HG03457 (cell line): ENCODE measurements at regions not wholly inside any gene's neighbourhood (a gene's known extent, or its start where the extent isn't known, plus 50 kb on each side); places are given as distances from the start of the nearest gene placed in this dataset.

Source experiments
- ATAC-seq: cut with Tn5 transposase; IDR thresholded peaks from one replicate; pipeline ENCODE4 v1.9.1; 2021; ENCODE audit warnings: moderate number of reproducible peaks; ENCODE audit not compliant: unreplicated experiment

- ATAC-seq, result no peak
These were observed 267.3 kb downstream of the MTRR start for GRCh38 chr5:8136271-8136670.

GRCh38 chr5:8137941-8138550 lies 269.1 kb downstream of the MTRR start:
- no peak for ATAC-seq

- ATAC-seq, result no peak
These were observed 269.9 kb downstream of the MTRR start for GRCh38 chr5:8138884-8139283.

DNA sequence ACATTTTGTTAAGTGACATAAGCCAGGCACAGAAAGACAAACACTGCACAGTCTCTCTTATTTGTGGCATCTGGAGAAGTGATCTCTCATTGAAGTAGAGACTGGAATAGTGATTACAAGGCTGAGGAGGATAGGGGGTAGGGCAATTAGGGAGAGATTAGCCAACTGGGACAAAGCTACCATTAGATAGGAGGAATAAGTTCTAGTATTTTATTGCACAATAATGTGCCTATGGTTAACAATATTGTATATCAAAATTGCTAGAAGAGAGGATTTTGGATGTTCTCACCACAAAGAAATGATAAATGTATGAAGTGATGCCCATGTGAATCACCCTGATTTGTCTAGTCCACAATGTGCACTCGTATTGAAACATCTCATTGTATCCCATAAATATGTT lies 281.8 kb downstream of the MTRR start:
- no peak for ATAC-seq

- ATAC-seq, result no peak
These were observed 287.8 kb downstream of the MTRR start for GRCh38 chr5:8156706-8157105.

DNA sequence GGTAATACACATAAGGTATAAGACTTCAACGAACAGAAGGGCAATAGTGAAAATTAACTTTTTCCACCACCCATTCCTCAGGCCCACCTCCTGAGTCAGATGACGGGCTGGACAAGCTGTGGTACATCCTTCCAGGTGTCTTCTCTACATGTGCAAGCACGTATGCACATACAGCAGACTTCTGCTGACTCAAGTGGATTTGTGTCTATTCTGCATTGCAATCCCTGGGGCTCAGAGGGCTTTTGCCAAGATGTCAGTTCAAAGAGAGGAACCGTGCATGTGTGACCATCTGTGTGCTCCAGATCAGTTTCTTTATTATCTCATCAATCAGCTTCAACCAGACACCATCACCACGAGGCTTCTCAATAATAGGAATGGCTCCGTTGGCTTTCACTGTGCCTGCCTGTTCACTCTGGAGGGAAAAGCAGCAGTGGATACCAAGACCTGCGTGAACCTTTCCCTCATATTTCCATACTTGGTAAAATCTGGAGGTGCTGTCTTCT lies 288.4 kb downstream of the MTRR start:
- no peak for ATAC-seq

DNA sequence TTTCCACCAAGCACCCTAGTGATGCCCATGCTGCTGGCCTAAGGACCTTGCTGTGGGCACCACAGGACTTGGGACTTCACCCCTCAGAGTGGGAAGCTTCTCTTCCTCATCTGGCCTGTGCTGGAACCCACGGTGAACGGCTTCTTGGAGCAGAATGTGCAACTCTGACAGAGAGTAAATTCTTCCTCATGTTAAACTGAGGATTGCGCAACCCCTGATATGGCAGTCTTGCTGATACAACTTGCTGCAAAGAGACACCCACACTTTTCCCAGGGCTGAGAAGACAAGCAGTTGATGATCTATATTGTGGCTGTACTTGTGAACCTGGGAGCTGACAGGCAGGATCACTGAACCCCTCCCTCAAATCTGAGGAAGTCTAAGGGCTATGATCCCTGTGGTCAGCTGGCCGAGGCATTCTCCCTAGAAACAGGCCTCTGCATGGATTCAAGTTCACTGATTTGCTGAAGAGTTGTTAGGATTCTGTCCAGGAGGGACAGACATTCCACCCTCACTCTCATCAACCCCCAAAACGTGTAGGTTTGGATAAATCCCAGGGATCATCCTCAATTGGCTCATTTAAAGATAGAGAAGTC lies 307.2 kb downstream of the MTRR start:
- no peak for ATAC-seq

GRCh38 chr5:8184455-8185063 lies 315.6 kb downstream of the MTRR start:
- ATAC-seq, result no peak

DNA sequence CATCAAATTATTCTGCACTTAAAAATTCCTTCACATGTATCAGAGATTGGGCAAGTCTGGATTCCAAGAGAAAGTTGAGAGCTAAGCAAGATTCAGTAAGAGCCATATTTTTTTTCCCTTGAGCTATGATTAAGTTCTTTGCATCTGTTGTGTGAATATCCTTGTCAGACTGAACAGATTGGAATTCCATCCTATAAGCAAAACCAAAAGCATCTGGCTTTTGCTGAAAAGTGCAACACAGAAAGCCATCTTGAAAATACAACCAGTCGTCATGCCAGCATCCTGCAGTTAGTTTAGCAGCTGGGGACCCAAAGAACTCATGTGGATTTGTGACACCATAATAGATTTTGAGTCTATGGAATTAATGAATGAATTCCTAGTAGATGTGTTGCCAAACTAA lies 316.9 kb downstream of the MTRR start:
- no peak for ATAC-seq

DNA sequence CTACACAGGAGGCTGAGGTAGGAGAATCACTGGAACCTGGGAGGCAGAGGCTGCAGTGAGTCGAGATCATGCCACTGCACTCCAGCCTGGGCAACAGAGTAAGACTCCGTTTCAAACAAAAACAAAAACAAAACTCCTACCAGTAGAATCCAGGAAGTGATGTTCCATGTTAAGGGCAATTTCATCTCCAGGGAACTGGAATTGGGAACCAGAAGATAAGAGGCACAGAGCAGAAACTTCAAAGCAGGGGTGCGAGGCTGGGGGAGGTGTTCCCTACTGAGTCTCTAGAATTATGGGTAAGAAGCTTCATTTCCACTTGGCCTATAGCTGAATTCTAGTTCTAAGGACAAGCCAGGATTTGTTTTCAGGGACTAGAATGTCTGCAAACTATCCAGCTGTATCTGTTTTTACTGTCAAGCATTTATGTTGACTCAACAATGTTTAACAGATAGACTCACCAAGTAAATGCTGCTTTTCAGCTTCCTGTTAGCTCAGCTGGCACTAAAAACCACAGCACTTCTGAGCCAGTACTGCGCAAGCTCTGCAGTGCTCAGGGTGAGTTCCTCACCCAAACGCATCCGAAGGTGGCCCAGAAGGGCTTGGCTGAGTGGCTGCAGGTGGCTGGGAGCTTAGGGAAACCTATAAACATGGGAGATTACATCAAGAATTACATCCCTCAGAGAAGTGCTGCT lies 320.1 kb downstream of the MTRR start:
- ATAC-seq, result no peak

DNA sequence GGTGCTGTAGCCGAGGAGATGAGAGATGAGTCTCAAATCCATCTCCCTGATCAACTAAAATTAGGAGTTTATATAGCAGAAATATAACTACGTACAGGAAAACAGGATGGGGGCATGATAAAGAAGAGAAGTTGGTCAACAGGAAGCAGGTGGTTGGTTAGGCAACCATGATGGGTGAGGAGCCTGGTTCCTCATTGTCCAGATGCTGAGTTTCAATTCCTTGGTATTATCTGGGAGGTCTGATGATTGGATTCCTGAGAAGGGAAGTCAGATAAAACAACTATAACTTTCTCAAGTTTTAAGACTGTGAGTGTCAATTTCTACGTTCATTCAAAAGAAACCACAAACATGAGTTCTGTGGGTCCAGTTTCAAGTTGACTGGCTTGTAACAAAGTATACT lies 323.9 kb downstream of the MTRR start:
- ATAC-seq, result no peak

DNA sequence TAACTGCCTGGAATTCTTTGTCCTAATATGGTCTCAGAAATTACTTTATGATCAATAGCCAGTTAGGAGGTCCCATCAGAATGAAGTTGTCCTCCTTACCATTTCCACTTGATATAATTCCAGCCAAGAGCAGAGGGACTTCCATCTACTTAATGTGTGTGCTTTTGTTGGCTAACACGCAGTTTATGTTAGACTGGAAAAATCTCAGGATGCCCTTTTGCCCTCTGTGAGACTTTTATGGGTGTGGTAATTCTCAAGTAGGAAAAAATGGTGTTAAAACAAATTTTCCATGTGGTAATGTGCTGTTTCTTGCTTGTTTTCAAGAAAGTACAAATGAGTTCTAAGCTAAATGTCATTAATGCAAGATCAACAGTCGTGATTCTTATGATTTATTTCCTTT lies 327.1 kb downstream of the MTRR start:
- ATAC-seq, result no peak

DNA sequence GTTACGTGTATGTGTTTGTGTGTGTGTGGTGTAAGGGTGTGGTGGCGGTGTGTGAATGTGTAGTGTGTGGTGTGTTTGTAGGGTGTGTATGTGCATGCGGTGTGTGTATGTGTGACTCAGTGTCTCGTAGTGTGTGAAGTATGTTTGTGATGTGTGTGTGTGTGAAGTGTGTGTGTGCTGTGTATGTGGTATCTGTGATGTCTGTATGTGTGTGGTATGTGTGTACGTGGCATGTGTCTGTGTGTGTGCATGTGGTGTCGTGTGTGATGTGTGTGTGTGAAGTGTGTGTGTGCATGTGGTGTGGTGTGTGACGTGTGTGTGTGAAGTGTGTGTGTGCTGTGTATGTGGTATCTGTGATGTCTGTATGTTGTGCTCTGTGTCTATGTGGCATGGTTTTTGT lies 339.4 kb downstream of the MTRR start:
- ATAC-seq, result no peak

DNA sequence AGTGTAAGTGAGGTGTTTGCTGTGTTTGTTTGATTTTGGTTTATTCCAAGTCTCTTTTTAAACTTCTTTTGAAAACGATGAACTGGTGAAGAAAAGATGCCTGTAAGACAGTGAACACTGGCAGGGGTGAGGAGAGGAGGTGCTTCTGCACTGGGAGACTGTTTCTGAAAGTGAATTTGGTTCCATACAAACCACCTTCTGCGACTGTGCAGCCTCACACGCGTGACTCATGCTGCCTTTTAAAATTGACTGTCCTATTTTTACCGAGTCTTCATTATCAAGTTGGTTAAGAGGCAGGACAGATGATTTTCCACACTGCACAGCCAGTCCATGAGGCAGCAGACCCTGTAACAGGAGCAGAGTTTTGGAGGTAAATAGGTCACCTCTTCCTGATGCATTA lies 340.6 kb downstream of the MTRR start:
- ATAC-seq, result no peak

DNA sequence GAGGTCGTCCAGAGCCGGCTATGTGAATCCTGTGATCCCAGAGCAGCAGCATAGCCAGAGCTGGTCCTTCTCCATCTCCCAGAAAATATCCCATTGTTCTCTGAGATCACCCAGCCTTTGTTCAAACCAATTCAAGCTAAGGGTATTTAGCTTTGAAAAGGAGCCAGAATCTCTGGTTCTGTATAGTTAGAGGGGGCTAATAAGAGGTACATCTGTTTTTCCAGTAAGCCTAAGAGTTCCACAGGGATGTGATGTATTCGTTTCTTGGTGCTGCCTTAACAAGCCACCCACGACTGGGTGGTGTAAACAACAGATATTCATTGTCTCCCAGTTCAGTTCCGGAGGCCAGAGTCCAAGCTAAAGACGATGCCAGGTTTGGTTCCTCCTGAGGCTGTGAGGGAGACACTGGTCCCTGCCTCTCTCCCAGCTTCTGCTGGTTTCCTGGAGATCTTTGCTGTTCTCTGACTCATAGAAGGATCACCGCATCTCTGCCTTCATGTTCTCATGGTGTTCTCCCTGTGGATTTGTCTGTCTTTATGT lies 344.8 kb downstream of the MTRR start:
- no peak for ATAC-seq

DNA sequence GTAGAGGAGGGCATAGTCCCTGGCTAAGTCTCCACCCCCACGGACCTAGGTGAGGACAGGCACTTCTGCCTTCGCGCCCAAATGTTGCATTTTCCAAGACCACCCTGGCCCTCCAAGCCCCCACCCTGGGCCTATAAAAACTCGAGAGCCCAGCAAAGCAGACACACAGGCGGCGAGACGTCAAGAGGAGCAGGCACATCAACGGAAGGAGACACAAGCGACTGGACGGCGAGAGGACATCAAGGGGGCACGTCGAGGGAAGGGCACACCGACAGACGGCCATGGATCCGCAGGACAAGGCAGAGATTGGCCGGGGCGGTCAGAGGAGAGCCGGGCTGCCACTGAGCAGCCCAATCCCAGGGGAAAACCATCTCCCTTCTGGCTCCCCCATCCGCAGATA lies 348.0 kb downstream of the MTRR start:
- ATAC-seq, result no peak

- no peak for ATAC-seq
These were observed 357.2 kb downstream of the MTRR start for GRCh38 chr5:8226148-8226547.

DNA sequence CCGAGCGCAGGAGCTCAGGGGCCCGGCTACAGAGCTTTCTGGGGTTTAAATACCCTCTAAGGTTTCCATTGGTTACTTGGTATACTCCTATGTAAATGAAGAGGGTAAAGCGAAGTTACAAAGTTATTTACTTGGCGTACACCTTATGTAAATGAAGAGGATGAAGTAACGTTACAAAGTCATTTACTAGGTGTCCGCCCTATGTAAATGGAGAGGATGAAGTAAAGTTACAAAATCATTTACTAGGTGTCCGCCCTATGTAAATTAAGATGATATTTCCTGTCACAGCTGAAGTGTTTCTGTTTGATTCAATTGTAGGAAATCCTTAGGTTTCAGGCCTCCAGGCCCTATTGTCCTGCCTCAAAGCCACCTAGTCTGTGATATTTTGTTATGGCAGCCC lies 358.2 kb downstream of the MTRR start:
- no peak for ATAC-seq

DNA sequence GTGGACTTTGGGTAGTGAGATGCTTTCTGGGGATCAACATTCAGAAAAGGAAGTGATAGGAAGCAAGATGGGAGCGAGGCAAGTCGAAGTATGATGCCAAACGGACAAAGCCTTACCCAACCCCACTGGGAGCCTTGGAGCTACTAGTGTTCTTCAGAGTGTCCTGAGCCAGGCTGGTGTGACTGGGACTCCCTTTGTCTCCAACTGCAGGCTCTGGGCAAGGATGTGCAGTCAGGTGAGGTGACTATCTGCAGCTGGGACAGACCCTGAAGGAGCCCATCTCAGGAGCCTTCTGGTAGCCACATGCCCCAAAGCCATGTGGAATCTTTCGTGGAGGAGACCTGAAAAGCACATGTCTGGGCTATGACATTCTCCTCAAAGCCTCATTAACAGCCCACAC lies 360.6 kb downstream of the MTRR start:
- ATAC-seq, result no peak

GRCh38 chr5:8230868-8231267 lies 361.9 kb downstream of the MTRR start:
- no peak for ATAC-seq

- ATAC-seq, result no peak
These were observed 364.5 kb downstream of the MTRR start for GRCh38 chr5:8233479-8233878.
